ENCODE measurements at regions not wholly inside any gene's neighbourhood (a gene's known extent, or its start where the extent isn't known, plus 50 kb on each side); places are given as distances from the start of the nearest gene placed in this dataset.
"Not testable (repeated sequence)": the region's sequence is repeated elsewhere in the genome, so short reads cannot be mapped to it uniquely, and the experiment has no call there.

GRCh38 chr2:216956820-216957493 is 97.1 kb upstream of the TNP1 start:
- DNase-seq = no peak

DNA sequence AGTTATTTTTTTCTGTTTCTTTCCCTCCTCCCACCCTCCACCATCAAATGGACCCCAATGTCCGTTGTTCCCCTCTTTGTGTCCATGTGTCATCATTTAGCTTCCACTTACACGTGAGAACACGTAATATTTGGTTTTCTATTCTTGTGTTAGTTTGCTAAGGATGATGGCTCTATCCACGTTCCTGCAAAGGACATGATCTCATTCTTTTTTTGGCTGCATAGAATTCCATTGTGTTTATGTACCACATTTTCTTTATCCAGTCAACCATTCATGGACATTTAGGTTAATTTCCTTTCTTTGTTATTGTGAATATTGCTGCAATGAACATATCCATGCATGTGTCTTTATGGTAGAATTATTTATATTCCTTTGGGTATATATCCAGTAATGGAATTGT is 91.3 kb upstream of the TNP1 start:
- no peak for DNase-seq

DNA sequence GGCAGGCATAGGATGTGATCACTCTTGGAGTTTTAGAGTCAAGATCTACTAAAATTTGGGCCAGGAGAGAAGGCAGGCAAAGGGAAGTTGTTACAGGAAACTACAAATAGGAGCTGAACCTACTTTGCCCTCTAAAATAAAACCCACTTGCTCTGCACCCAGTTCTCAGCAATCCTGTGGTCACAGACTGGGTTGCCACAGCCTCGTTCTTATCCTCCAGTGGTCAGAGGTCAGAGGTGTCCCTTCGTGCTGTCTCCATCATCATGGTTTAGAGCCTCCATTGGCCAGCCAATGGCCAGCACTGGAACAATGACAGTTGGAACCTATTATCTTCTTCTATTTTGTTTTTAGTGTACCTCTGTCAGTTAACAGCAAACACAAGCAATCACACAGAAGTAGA is 90.7 kb upstream of the TNP1 start:
- DNase-seq = no peak

- no peak for DNase-seq
These were observed 90.0 kb upstream of the TNP1 start for GRCh38 chr2:216949700-216950413.

DNA sequence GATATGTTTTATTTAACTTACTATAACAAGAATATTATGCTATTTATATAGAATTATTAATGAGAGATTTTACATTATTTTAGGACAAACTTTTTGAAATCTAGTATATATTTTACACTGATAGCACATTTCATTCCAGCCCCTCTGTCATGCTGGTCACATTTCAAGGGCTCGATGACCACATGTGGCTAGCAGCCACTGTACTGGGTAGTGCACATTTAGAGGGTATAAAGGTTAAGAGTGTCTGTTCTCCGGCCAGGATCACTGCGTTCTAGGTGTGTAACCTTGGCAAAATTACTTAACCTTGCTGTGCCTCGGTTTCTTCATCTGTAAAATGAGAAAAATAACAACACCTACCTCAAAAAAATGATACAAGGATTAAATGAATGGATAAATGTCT is 87.2 kb upstream of the TNP1 start:
- DNase-seq = no peak

- DNase-seq = no peak
These were observed 84.9 kb upstream of the TNP1 start for GRCh38 chr2:216944733-216945132.

DNA sequence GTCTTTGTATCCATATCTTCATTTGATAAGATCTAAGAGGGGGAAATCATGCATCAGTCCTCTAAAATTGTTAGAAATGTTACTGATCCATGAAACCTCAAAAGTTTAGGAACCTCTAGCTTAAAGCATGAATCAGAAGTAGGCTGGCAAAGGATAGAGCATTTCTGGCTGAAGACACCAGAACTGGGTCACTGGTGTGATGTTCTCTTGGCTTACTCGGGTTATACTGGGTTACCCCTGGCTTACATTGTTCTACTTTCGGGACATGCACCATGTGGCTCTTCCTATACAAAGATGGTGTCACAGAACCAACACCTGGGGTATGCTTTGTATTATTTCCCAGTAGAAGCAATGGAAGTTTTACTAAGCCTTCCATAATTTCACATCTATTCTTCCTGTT is 83.2 kb upstream of the TNP1 start:
- no peak for DNase-seq

- DNase-seq = no peak
These were observed 82.6 kb upstream of the TNP1 start for GRCh38 chr2:216942465-216942864.

- DNase-seq = no peak
These were observed 82.2 kb upstream of the TNP1 start for GRCh38 chr2:216942016-216942415.

DNA sequence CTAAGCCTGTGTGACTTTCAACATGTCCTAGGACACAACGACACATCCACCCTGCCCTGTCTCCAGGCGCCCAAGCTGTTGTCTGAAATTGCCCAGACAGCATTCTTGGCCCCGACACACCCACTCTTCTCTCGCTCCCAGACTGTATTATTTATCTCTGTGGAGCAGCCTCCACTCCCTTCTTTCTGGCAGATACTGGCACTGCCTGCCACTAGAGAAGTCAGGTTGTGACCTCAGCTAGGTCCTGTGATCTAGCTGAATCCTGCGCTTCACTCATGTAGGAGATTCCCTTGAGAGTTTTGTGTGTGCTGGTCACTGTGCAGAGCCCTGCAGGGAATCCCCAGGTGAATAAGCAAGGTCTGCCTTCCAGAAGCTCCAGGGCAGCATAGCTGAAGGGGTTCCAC is 77.1 kb upstream of the TNP1 start:
- DNase-seq = no peak

- DNase-seq = no peak
These were observed 74.8 kb upstream of the TNP1 start for GRCh38 chr2:216934623-216935022.

GRCh38 chr2:216934151-216934550 is 74.3 kb upstream of the TNP1 start:
- no peak for DNase-seq

- no peak for DNase-seq
These were observed 73.1 kb upstream of the TNP1 start for GRCh38 chr2:216932863-216933548.

DNA sequence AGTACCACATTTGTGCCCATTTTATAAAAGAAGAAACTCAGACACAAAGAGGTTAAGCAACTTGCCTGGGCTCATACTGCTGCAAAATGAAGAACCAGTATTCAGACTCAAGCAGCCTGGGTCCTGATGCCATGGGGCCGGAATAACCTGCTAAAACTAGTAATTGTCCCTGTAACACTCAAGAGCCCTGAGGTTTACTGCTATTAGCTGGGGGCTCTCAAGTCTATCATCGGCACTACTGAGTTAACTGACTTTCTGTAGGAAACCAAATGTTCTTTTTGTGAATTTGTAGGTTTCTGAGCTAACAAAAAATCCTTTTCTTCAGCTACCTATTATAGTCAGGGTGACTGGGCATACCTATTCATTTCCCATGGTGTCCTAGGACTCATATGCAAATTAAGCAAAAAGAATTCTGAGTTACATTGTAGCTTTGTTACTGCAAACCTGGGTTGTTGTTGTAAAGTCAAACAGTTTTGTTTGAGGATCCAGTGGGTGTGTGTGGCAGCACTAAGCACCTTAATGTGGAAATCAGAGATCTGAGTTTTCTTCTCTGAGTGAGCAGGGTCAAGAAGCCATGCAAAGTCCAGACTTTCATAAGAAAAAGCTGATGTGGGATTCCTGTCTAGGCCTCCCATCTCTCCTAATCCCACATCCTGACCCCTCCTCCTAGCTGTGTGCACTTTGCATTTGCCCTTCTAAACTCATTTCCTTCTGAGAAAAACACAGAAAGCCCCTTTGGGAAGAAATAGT is 72.4 kb upstream of the TNP1 start:
- no peak for DNase-seq

GRCh38 chr2:216930716-216931115 is 70.9 kb upstream of the TNP1 start:
- DNase-seq = no peak

DNA sequence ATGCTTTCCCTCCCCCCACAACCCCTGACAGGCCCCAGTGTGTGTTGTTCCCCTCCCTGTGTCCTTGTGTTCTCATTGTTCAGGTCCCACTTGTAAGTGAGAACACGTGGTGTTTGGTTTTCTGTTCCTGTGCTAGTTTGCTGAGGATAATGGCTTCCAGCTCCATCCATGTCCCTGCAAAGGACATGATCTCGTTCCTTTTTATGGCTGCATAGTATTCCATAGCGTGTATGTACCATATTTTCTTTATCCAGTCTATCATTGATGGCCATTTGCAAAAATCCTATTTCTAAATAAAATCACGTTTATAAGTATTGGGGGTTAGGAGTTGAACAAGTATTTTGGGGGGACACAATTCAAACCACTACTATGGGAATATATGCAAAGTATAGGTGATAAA is 69.5 kb upstream of the TNP1 start:
- not testable (repeated sequence) for DNase-seq

- no peak for DNase-seq
These were observed 67.3 kb upstream of the TNP1 start for GRCh38 chr2:216927163-216927562.

GRCh38 chr2:216925636-216926366 is 65.9 kb upstream of the TNP1 start:
- no peak for DNase-seq

DNA sequence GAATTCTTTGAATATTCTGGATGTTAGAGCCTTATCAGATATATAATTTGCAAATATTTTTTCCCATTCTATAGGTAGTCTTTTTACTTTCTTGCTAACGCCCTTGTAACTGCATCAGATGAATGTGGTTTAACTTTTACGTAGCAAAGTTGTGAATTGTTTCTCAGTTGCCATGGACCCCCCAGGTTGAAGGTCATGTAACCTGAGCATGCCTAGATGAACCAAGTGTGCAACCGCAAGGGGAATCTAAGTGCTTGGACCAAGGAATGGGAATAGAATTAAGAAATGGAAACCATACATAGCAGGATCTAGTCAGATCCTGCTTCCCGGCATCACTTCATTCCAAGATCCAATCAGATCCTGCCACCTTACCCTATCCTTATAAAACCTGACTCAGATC is 65.1 kb upstream of the TNP1 start:
- no peak for DNase-seq

GRCh38 chr2:216923706-216924105 is 63.8 kb upstream of the TNP1 start:
- DNase-seq = no peak

DNA sequence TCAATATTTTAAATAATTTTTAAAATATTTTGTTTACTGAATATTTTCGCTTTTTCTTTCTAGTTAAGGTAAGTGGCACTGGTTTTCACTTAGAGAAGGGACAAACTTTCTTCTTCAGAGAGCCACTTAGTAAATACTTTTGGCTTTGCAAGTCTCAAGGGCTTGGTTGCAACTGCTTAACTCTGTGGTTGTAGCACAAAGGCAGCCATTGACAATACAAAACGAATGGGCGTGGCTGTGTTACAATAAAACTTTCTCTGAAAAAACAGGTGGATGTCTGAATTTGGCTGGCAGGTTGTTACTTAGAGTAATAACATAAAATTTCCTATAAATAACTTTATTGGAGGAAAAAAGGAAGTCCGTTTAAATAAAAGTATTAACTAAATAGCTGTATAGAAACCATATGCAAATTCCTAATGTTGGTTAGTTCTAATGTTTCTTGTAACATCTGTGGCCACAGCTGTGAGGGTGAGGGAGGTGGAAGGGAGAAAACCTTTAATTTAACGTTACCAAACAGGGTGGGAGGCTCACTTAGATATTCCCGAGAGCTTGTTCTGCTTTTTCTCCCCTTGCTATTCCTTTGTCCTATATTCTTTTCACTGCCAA is 62.4 kb upstream of the TNP1 start:
- no peak for DNase-seq

- no peak for DNase-seq
These were observed 61.1 kb upstream of the TNP1 start for GRCh38 chr2:216920937-216921456.
